GM12892 (cell line): ENCODE measurements at regions not wholly inside any gene's neighbourhood (a gene's known extent, or its start where the extent isn't known, plus 50 kb on each side); places are given as distances from the start of the nearest gene placed in this dataset.

ENCODE experiments used
- POLR2A ChIP-seq: IDR thresholded peaks from 2 replicates; pipeline ENCODE4 v1.6.1; 2011; ENCODE audit warnings: low read depth, low read length, control low read depth
- POLR2AphosphoS5 ChIP-seq: IDR thresholded peaks from 2 replicates; pipeline ENCODE4 v1.6.1; 2011; ENCODE audit warnings: low read depth, low read length, control low read depth
- TAF1 ChIP-seq: IDR thresholded peaks from 2 replicates; pipeline ENCODE4 v1.6.1; 2011; ENCODE audit warnings: low read depth, mild to moderate bottlenecking, control low read depth, low read length, borderline replicate concordance

GRCh38 chr2:118750959-118751565 lies 96.4 kb downstream of the EN1 start:
- TF ChIP-seq POLR2A (no peak), POLR2AphosphoS5 (no peak), TAF1 (no peak)
